ENCODE measurements at regions not wholly inside any gene's neighbourhood (a gene's known extent, or its start where the extent isn't known, plus 50 kb on each side); places are given as distances from the start of the nearest gene placed in this dataset.

- Histone ChIP-seq H3K9me3 (no peaks in the 10 kb centered on the region), H3K27ac (no peak overlapping the region), H3K36me3 (replicated peaks in 1 of 2; ENCODE audit: insufficient read depth in 1 of 2, low read depth in 2 of 2) (no peaks in the 10 kb centered on the region), H3K4me3 (no peak overlapping the region), H3K27me3 (no peaks in the 10 kb centered on the region), H3K4me1 (peaks cover 13% of the 10 kb centered on the region)
- DNase-seq (no peak), ATAC-seq (no peak)
- intact Hi-C loops (cut with DNase I) = no loop called here
- 31 to 63% methylated on average over 1 of the region's 1 CpG for WGBS, 2 donors
- TF ChIP-seq POLR2A (IDR thresholded peaks at IDR 0.05) (no peak), CTCF (IDR thresholded peaks at IDR 0.05) (no peak)
These were observed 79.1 kb upstream of the ADAMTSL1 start for GRCh38 chr9:18394847-18395351.

GRCh38 chr9:18396102-18396728 lies 77.7 kb upstream of the ADAMTSL1 start:
- Histone ChIP-seq H3K27me3 (no peaks in the 10 kb centered on the region), H3K27ac (no peak overlapping the region), H3K9me3 (no peaks in the 10 kb centered on the region), H3K4me1 (peaks cover 13% of the 10 kb centered on the region), H3K36me3 (replicated peaks in 1 of 2; ENCODE audit: insufficient read depth in 1 of 2, low read depth in 2 of 2) (no peaks in the 10 kb centered on the region), H3K4me3 (no peak overlapping the region)
- intact Hi-C loops (cut with DNase I) = no loop called here
- ATAC-seq = no peak
- DNase-seq = no peak
- TF ChIP-seq POLR2A (IDR thresholded peaks at IDR 0.05) (no peak), CTCF (IDR thresholded peaks at IDR 0.05) (no peak)

GRCh38 chr9:18397076-18397475 lies 76.9 kb upstream of the ADAMTSL1 start:
- Histone ChIP-seq H3K4me3 (no peak overlapping the region), H3K27me3 (no peaks in the 10 kb centered on the region), H3K9me3 (no peaks in the 10 kb centered on the region), H3K36me3 (replicated peaks in 1 of 2; ENCODE audit: insufficient read depth in 1 of 2, low read depth in 2 of 2) (no peaks in the 10 kb centered on the region), H3K4me1 (peaks cover 13% of the 10 kb centered on the region), H3K27ac (no peak overlapping the region)
- TF ChIP-seq CTCF (IDR thresholded peaks at IDR 0.05) = no peak
- no peak for TF ChIP-seq POLR2A (IDR thresholded peaks at IDR 0.05)
- DNase-seq (no peak), ATAC-seq (no peak)
- WGBS, 2 donors = 39 to 50% methylated on average over 2 of the region's 2 CpGs
- intact Hi-C loops (cut with DNase I) = no loop called here

- intact Hi-C loops (cut with DNase I) = no loop called here
- DNase-seq = no peak
- no peaks in the 10 kb centered on the region for H3K36me3 ChIP-seq (replicated peaks in 1 of 2; ENCODE audit: insufficient read depth in 1 of 2, low read depth in 2 of 2)
- 93 to 96% methylated on average over 1 of the region's 1 CpG for WGBS, 2 donors
- peaks cover 13% of the 10 kb centered on the region for H3K4me1 ChIP-seq
- TF ChIP-seq CTCF (IDR thresholded peaks at IDR 0.05) = no peak
- TF ChIP-seq POLR2A (IDR thresholded peaks at IDR 0.05) = no peak
- no peak overlapping the region for H3K4me3 ChIP-seq
- no peak for ATAC-seq
- H3K27me3 ChIP-seq = no peaks in the 10 kb centered on the region
- no peak overlapping the region for H3K27ac ChIP-seq
- H3K9me3 ChIP-seq = no peaks in the 10 kb centered on the region
These were observed 75.9 kb upstream of the ADAMTSL1 start for GRCh38 chr9:18398038-18398437.

- Histone ChIP-seq H3K36me3 (replicated peaks in 1 of 2; ENCODE audit: insufficient read depth in 1 of 2, low read depth in 2 of 2) (no peaks in the 10 kb centered on the region), H3K4me1 (no peaks in the 10 kb centered on the region), H3K27ac (no peak overlapping the region), H3K4me3 (no peak overlapping the region), H3K9me3 (no peaks in the 10 kb centered on the region), H3K27me3 (no peaks in the 10 kb centered on the region)
- no peak for DNase-seq
- TF ChIP-seq CTCF (IDR thresholded peaks at IDR 0.05) (no peak), POLR2A (IDR thresholded peaks at IDR 0.05) (no peak)
- no peak for ATAC-seq
- intact Hi-C loops (cut with DNase I) = no loop called here
- WGBS, 2 donors = 82% methylated on average over 3 of the region's 3 CpGs
These were observed 69.4 kb upstream of the ADAMTSL1 start for GRCh38 chr9:18404434-18405029.
